Keratinocyte (primary cell): ENCODE measurements at regions not wholly inside any gene's neighbourhood (a gene's known extent, or its start where the extent isn't known, plus 50 kb on each side); places are given as distances from the start of the nearest gene placed in this dataset.

ENCODE experiments used
- DNase-seq: peaks from one replicate; pipeline ENCODE4 v3.0.0-alpha.2; 2011; ENCODE audit warnings: low read depth, missing footprints, low spot score
- FAIRE-seq: peaks from 2 replicates; lab custom pipeline; 2011; peaks lifted over from hg19 to GRCh38; lab: Jason Lieb, UNC
- H2AFZ ChIP-seq: 2 replicates; pipeline ENCODE4 v1.6.0; 2012; ENCODE audit warnings: low read length, control low read depth, inconsistent platforms; ENCODE audit not compliant: control insufficient read depth
- H3K27ac ChIP-seq: 2 replicates; pipeline ENCODE4 v1.5.1; 2011; ENCODE audit warnings: low read length; ENCODE audit not compliant: control insufficient read depth, insufficient read depth
- H3K27me3 ChIP-seq: 3 replicates; pipeline ENCODE4 v1.6.0; 2011; ENCODE audit warnings: low read length; ENCODE audit not compliant: control insufficient read depth, insufficient read depth; ENCODE audit errors: extremely low read depth
- H3K36me3 ChIP-seq, 2 experiments: 2 replicates in 1 of 2; 3 replicates in 1 of 2; pipeline ENCODE4 v1.5.1; 2011; ENCODE audit warnings: low read length in 2 of 2, mild to moderate bottlenecking in 1 of 2; ENCODE audit not compliant: control insufficient read depth in 2 of 2, insufficient read depth in 2 of 2; ENCODE audit errors: extremely low read depth in 1 of 2
- H3K4me1 ChIP-seq: 3 replicates; pipeline ENCODE4 v1.5.1; 2011; ENCODE audit warnings: low read length; ENCODE audit not compliant: control insufficient read depth, insufficient read depth; ENCODE audit errors: extremely low read depth
- H3K4me2 ChIP-seq: 3 replicates; pipeline ENCODE4 v1.6.0; 2011; ENCODE audit warnings: low read depth, low read length; ENCODE audit not compliant: control insufficient read depth, insufficient read depth; ENCODE audit errors: extremely low read depth
- H3K4me3 ChIP-seq, 3 experiments: fragments of 200-600 bp in 1 of 3; sonication (generic) in 1 of 3; 2 replicates in 2 of 3; 3 replicates in 1 of 3; pipeline ENCODE4 v1.5.1; 2011 to 2016; ENCODE audit warnings: low read length in 3 of 3, mild to moderate bottlenecking in 3 of 3, control low read depth in 2 of 3, inconsistent platforms in 1 of 3, low read depth in 1 of 3, mixed read lengths in 1 of 3, mixed run types in 1 of 3, moderate library complexity in 1 of 3; ENCODE audit not compliant: control insufficient read depth in 2 of 3, insufficient read depth in 2 of 3; ENCODE audit errors: extremely low read depth in 1 of 3
- H3K79me2 ChIP-seq: 2 replicates; pipeline ENCODE4 v1.6.0; 2012; ENCODE audit warnings: low read length; ENCODE audit not compliant: control insufficient read depth, insufficient read depth
- H3K9ac ChIP-seq: 3 replicates; pipeline ENCODE4 v1.6.0; 2011; ENCODE audit warnings: low read length; ENCODE audit not compliant: control insufficient read depth, insufficient read depth; ENCODE audit errors: extremely low read depth
- H3K9me1 ChIP-seq: 3 replicates; pipeline ENCODE4 v1.6.0; 2011; ENCODE audit warnings: low read length; ENCODE audit not compliant: control insufficient read depth, insufficient read depth; ENCODE audit errors: extremely low read depth
- H3K9me3 ChIP-seq: 2 replicates; pipeline ENCODE4 v1.5.1; 2012; ENCODE audit warnings: low read depth, low read length; ENCODE audit not compliant: control insufficient read depth
- H4K20me1 ChIP-seq: 3 replicates; pipeline ENCODE4 v1.6.0; 2011; ENCODE audit warnings: low read length; ENCODE audit not compliant: control insufficient read depth, insufficient read depth; ENCODE audit errors: extremely low read depth
- CTCF ChIP-seq, 3 experiments: IDR thresholded peaks in 1 of 3; conservative IDR thresholded peaks in 1 of 3; optimal IDR thresholded peaks in 1 of 3; 2 replicates in 2 of 3; 3 replicates in 1 of 3; pipeline versions ENCODE3 to v1.5.1; 2011; ENCODE audit warnings: low read length in 3 of 3, mild to moderate bottlenecking in 3 of 3, moderate library complexity in 2 of 3, control low read depth in 1 of 3, inconsistent platforms in 1 of 3; ENCODE audit not compliant: insufficient read depth in 2 of 3; ENCODE audit errors: extremely low read depth in 1 of 3
- EZH2 ChIP-seq: IDR thresholded peaks from one replicate; pipeline ENCODE4 v1.6.1; 2012; ENCODE audit warnings: inconsistent platforms, mild to moderate bottlenecking, low read length, moderate library complexity
- dilution Hi-C: fragments of 300-500 bp; cut with MboI; formaldehyde crosslinking; loops from one replicate; pipeline ENCODE4 v1.7.0; 2020; ENCODE audit warnings: low sequenced_read_pairs; ENCODE audit not compliant: extremely low pct_ligation_motif_present

GRCh38 chr1:201711811-201712210, 117.1 kb upstream of the IPO9 start:
- no peaks in the 10 kb centered on the region for H3K27me3 ChIP-seq
- no peak overlapping the region for H3K4me3 ChIP-seq
- H3K4me2 ChIP-seq: no peak overlapping the region
- H4K20me1 ChIP-seq: no peaks in the 10 kb centered on the region
- H3K9me3 ChIP-seq: no peaks in the 10 kb centered on the region
- H3K79me2 ChIP-seq: no peaks in the 10 kb centered on the region
- FAIRE-seq (no peak), DNase-seq (no peak)
- H3K4me1 ChIP-seq: peaks cover 71% of the 10 kb centered on the region
- dilution Hi-C loops: no loop called here
- no peak overlapping the region for H3K27ac ChIP-seq
- no peak overlapping the region for H3K9ac ChIP-seq
- H3K36me3 ChIP-seq: no peaks in the 10 kb centered on the region
- H2AFZ ChIP-seq: no peak overlapping the region
- no peak for TF ChIP-seq CTCF (optimal IDR thresholded peaks at IDR 0.05 in 1 of 3, IDR thresholded peaks at IDR 0.05 in 1 of 3, conservative IDR thresholded peaks at IDR 0.05 in 1 of 3; ENCODE audit: extremely low read depth in 1 of 3, insufficient read depth in 2 of 3, low read length in 3 of 3)
- TF ChIP-seq EZH2: no peak
- H3K9me1 ChIP-seq: peaks cover 2% of the 10 kb centered on the region

GRCh38 chr1:201712387-201713085, 116.4 kb upstream of the IPO9 start:
- H4K20me1 ChIP-seq: no peaks in the 10 kb centered on the region
- H3K4me2 ChIP-seq: peak overlapping the region; percentile 49
- H3K27me3 ChIP-seq: no peaks in the 10 kb centered on the region
- no peak overlapping the region for H3K4me3 ChIP-seq
- no peak for TF ChIP-seq EZH2
- TF ChIP-seq CTCF (optimal IDR thresholded peaks at IDR 0.05 in 1 of 3, IDR thresholded peaks at IDR 0.05 in 1 of 3, conservative IDR thresholded peaks at IDR 0.05 in 1 of 3; ENCODE audit: extremely low read depth in 1 of 3, insufficient read depth in 2 of 3, low read length in 3 of 3): no peak
- peak overlapping the region; percentile 94 for H3K27ac ChIP-seq
- no peak overlapping the region for H2AFZ ChIP-seq
- no peaks in the 10 kb centered on the region for H3K9me3 ChIP-seq
- no peaks in the 10 kb centered on the region for H3K79me2 ChIP-seq
- DNase-seq (no peak), FAIRE-seq (no peak)
- dilution Hi-C loops: no loop called here
- peaks cover 2% of the 10 kb centered on the region for H3K9me1 ChIP-seq
- H3K4me1 ChIP-seq: peaks cover 67% of the 10 kb centered on the region
- H3K9ac ChIP-seq: peak overlapping the region; percentile 62
- no peaks in the 10 kb centered on the region for H3K36me3 ChIP-seq
